SU-DHL-6 (cell line): ENCODE measurements at regions not wholly inside any gene's neighbourhood (a gene's known extent, or its start where the extent isn't known, plus 50 kb on each side); places are given as distances from the start of the nearest gene placed in this dataset.

Experiments used
- EZH2phosphoT487 ChIP-seq: fragments of 200-600 bp; sonication (generic), shearing (Covaris generic); conservative IDR thresholded peaks from 2 replicates; pipeline ENCODE4 v1.6.1; 2018; ENCODE audit warnings: mild to moderate bottlenecking, antibody characterized with exemption, low read length, moderate library complexity, mixed read lengths
- TF ChIP-seq, protein P1 (sequence below): fragments of 200-600 bp; sonication (generic); IDR thresholded peaks from one replicate; pipeline ENCODE4 v1.5.1; 2017; ENCODE audit warnings: antibody characterized with exemption, mild to moderate bottlenecking, low read length, moderate library complexity; ENCODE audit not compliant: insufficient read depth, poor library complexity, severe bottlenecking

DNA sequence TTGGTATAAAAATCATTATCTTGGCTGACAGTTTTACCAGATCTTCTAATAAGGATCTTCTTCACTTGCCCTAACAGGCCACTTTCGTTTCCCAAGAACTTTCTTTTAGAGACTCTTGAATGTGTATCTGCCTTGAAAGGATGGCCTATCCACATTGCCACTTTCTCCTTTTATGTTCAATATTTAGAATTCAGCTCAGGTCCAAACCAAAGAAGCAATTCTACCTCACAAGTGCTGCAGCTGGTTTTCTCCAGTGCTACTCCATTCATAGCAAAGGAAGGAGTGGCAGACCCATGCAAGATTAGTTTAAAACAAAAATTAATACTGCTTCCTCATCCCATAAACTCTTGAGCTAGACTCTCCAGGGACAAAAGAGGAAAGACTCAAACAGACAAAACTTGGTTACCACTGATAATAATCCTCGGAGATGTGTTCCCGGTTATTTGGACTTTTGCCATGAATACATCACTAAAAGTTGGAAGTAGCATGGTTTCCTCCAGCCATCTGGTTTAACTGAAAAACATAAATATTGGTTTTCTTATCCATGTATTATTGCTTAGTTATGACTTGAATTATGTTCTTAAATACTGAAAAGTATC is 401.8 kb downstream of the PABPC4L start:
- TF ChIP-seq, protein P1, sequence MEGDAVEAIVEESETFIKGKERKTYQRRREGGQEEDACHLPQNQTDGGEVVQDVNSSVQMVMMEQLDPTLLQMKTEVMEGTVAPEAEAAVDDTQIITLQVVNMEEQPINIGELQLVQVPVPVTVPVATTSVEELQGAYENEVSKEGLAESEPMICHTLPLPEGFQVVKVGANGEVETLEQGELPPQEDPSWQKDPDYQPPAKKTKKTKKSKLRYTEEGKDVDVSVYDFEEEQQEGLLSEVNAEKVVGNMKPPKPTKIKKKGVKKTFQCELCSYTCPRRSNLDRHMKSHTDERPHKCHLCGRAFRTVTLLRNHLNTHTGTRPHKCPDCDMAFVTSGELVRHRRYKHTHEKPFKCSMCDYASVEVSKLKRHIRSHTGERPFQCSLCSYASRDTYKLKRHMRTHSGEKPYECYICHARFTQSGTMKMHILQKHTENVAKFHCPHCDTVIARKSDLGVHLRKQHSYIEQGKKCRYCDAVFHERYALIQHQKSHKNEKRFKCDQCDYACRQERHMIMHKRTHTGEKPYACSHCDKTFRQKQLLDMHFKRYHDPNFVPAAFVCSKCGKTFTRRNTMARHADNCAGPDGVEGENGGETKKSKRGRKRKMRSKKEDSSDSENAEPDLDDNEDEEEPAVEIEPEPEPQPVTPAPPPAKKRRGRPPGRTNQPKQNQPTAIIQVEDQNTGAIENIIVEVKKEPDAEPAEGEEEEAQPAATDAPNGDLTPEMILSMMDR: no peak
- TF ChIP-seq EZH2phosphoT487: no peak
